Karpas-422 (cell line): ENCODE measurements at regions not wholly inside any gene's neighbourhood (a gene's known extent, or its start where the extent isn't known, plus 50 kb on each side); places are given as distances from the start of the nearest gene placed in this dataset.

Source experiments
- DNase-seq: peaks from one replicate; pipeline ENCODE4 v3.0.0-alpha.2; 2015
- H2AFZ ChIP-seq: fragments of 200-600 bp; sonication (generic); 2 replicates; pipeline ENCODE4 v1.6.1; 2014; ENCODE audit warnings: antibody characterized with exemption, low read length, mixed read lengths
- H3K27ac ChIP-seq: fragments of 200-600 bp; sonication (generic); 2 replicates; pipeline ENCODE4 v1.5.1; 2014; ENCODE audit warnings: mild to moderate bottlenecking, low read length, moderate library complexity
- H3K27me3 ChIP-seq: fragments of 200-600 bp; sonication (generic); 2 replicates; pipeline ENCODE4 v1.6.1; 2014; ENCODE audit warnings: low read length, mixed read lengths
- H3K36me3 ChIP-seq: fragments of 200-600 bp; sonication (generic); 2 replicates; pipeline ENCODE4 v1.6.1; 2014; ENCODE audit warnings: low read length, mixed read lengths; ENCODE audit not compliant: insufficient read depth
- H3K4me1 ChIP-seq: fragments of 200-600 bp; sonication (generic); 2 replicates; pipeline ENCODE4 v1.6.1; 2014; ENCODE audit warnings: mild to moderate bottlenecking, low read length, mixed read lengths
- H3K4me2 ChIP-seq: fragments of 200-600 bp; sonication (generic); 2 replicates; pipeline ENCODE4 v1.6.1; 2014; ENCODE audit warnings: low read length, low read depth, mild to moderate bottlenecking; ENCODE audit not compliant: poor library complexity, severe bottlenecking
- H3K4me3 ChIP-seq: fragments of 200-600 bp; sonication (generic); 2 replicates; pipeline ENCODE4 v1.5.1; 2014; ENCODE audit warnings: mild to moderate bottlenecking, antibody characterized with exemption, low read length, mixed read lengths
- H3K79me2 ChIP-seq: fragments of 200-600 bp; sonication (generic); 2 replicates; pipeline ENCODE4 v1.6.1; 2014; ENCODE audit warnings: mild to moderate bottlenecking, low read length, mixed read lengths
- H3K9ac ChIP-seq: fragments of 200-600 bp; sonication (generic); 2 replicates; pipeline ENCODE4 v1.6.0; 2014; ENCODE audit warnings: low read length
- H3K9me2 ChIP-seq: fragments of 200-600 bp; sonication (generic), shearing (Covaris generic); replicated peaks from 2 replicates; pipeline ENCODE4 v1.6.0; 2014; ENCODE audit warnings: mild to moderate bottlenecking, low read length, moderate library complexity; ENCODE audit not compliant: insufficient read depth
- H3K9me3 ChIP-seq: fragments of 300-700, 200-600 bp; sonication (generic); 2 replicates; pipeline ENCODE4 v1.6.1; 2014; ENCODE audit warnings: low read length, mixed read lengths
- H4K20me1 ChIP-seq: fragments of 200-600 bp; sonication (generic); 2 replicates; pipeline ENCODE4 v1.6.1; 2014; ENCODE audit warnings: mild to moderate bottlenecking, antibody characterized with exemption, low read length, low read depth; ENCODE audit not compliant: insufficient read depth

DNA sequence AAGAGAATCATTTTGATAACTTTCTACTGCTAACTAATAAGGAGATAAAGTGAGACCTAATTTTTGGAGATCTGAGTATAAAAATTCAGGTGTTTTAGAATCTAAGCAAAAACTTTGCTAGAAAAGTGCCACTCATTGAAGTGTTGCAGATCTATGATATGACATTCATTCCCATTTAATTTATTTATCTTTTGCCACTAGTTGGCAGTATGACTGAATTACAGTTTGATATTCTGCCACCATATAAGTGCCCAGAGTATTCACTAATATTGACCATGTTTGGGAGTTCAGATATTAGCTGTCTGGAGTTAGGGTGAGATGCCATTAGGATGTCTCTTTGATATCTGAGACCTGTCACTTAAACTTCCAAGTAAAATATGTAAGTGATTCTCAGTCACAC, 251.3 kb upstream of the GBE1 start:
- Histone ChIP-seq H3K4me3 (no peak overlapping the region), H3K4me2 (no peak overlapping the region)

DNA sequence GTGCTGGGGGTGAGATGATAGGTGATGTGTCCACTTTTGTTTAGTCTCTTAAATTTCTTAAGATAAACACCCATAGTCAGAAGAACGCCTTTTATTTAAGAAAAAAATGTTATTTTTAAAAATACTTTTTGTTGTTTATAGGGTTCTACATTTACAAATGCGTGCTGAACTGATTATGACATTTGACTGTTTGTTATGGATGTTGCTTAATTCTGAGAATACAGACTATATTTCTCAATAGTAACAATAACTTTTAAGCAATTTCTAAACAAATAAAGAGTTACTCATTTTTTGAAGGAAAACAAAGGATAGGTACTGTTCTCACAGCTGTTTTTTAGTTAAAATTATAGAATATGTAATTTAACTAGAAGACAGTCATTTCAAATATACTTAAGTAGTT, 249.9 kb upstream of the GBE1 start:
- H3K9me3 ChIP-seq, result no peaks in the 10 kb centered on the region
- H3K9ac ChIP-seq, result no peak overlapping the region
- DNase-seq, result no peak
- no peaks in the 10 kb centered on the region for H4K20me1 ChIP-seq
- no peaks in the 10 kb centered on the region for H3K4me1 ChIP-seq
- H3K4me3 ChIP-seq, result no peak overlapping the region
- H3K27ac ChIP-seq, result no peak overlapping the region
- no peaks in the 10 kb centered on the region for H3K36me3 ChIP-seq
- H3K27me3 ChIP-seq, result no peaks in the 10 kb centered on the region
- H3K79me2 ChIP-seq, result no peaks in the 10 kb centered on the region
- no peak overlapping the region for H3K4me2 ChIP-seq
- H2AFZ ChIP-seq, result no peak overlapping the region
- H3K9me2 ChIP-seq, result no peaks in the 10 kb centered on the region

More for the DNA sequence above, 251.3 kb upstream of the GBE1 start:
- H3K27ac ChIP-seq, result no peak overlapping the region
- H3K27me3 ChIP-seq, result no peaks in the 10 kb centered on the region
- no peaks in the 10 kb centered on the region for H3K9me2 ChIP-seq
- H3K9me3 ChIP-seq, result no peaks in the 10 kb centered on the region
- H3K36me3 ChIP-seq, result no peaks in the 10 kb centered on the region
- H3K9ac ChIP-seq, result no peak overlapping the region
- H4K20me1 ChIP-seq, result no peaks in the 10 kb centered on the region
- H3K79me2 ChIP-seq, result no peaks in the 10 kb centered on the region
- H3K4me1 ChIP-seq, result no peaks in the 10 kb centered on the region
- DNase-seq, result peak; percentile 45
- H2AFZ ChIP-seq, result no peak overlapping the region

- Histone ChIP-seq H3K36me3 (no peaks in the 10 kb centered on the region), H3K4me1 (no peaks in the 10 kb centered on the region), H2AFZ (no peak overlapping the region), H3K4me3 (no peak overlapping the region), H3K9me2 (no peaks in the 10 kb centered on the region), H4K20me1 (no peaks in the 10 kb centered on the region), H3K27me3 (no peaks in the 10 kb centered on the region), H3K27ac (no peak overlapping the region), H3K79me2 (no peaks in the 10 kb centered on the region), H3K9me3 (no peaks in the 10 kb centered on the region), H3K9ac (no peak overlapping the region), H3K4me2 (no peak overlapping the region)
- no peak for DNase-seq
Observed at GRCh38 chr3:82005266-82005665, 243.8 kb upstream of the GBE1 start.

- no peaks in the 10 kb centered on the region for H3K9me3 ChIP-seq
- H3K36me3 ChIP-seq, result no peaks in the 10 kb centered on the region
- H3K4me1 ChIP-seq, result no peaks in the 10 kb centered on the region
- no peaks in the 10 kb centered on the region for H3K79me2 ChIP-seq
- H3K9ac ChIP-seq, result no peak overlapping the region
- no peak overlapping the region for H2AFZ ChIP-seq
- H3K9me2 ChIP-seq, result no peaks in the 10 kb centered on the region
- DNase-seq, result no peak
- no peak overlapping the region for H3K4me3 ChIP-seq
- H3K27me3 ChIP-seq, result no peaks in the 10 kb centered on the region
- H3K27ac ChIP-seq, result no peak overlapping the region
- no peak overlapping the region for H3K4me2 ChIP-seq
- H4K20me1 ChIP-seq, result no peaks in the 10 kb centered on the region
Observed at GRCh38 chr3:82004266-82004665, 242.8 kb upstream of the GBE1 start.

- Histone ChIP-seq H3K27me3 (no peaks in the 10 kb centered on the region), H3K9me2 (no peaks in the 10 kb centered on the region), H3K4me1 (no peaks in the 10 kb centered on the region), H3K36me3 (no peaks in the 10 kb centered on the region), H4K20me1 (no peaks in the 10 kb centered on the region), H3K4me3 (no peak overlapping the region), H3K9ac (no peak overlapping the region), H3K79me2 (no peaks in the 10 kb centered on the region), H2AFZ (no peak overlapping the region), H3K4me2 (no peak overlapping the region), H3K27ac (no peak overlapping the region), H3K9me3 (no peaks in the 10 kb centered on the region)
- no peak for DNase-seq
Observed at GRCh38 chr3:82002986-82003642, 241.7 kb upstream of the GBE1 start.

DNA sequence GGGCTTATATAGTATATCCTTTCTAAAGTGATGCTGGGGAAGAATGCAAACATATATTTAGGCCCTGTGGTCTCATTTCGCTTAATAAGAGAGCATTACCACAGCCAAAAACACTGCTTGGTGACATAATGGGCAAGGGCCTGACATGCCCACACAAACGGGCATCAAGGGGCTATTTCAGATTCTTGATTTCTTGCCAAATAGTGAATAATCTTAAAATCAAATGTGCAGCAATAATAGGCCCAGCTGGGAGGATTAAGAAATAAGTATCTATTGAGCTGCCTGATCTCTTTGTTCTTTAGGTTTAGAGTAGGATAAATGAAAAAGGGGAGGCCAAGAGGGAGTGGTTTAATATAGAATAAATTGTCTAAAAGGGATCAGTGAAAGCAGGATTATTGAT, 241.0 kb upstream of the GBE1 start:
- no peak overlapping the region for H3K27ac ChIP-seq
- no peaks in the 10 kb centered on the region for H3K27me3 ChIP-seq
- H4K20me1 ChIP-seq, result no peaks in the 10 kb centered on the region
- no peak overlapping the region for H3K4me2 ChIP-seq
- H3K4me3 ChIP-seq, result no peak overlapping the region
- no peaks in the 10 kb centered on the region for H3K36me3 ChIP-seq
- no peaks in the 10 kb centered on the region for H3K9me2 ChIP-seq
- H3K4me1 ChIP-seq, result no peaks in the 10 kb centered on the region
- DNase-seq, result no peak
- no peaks in the 10 kb centered on the region for H3K79me2 ChIP-seq
- no peak overlapping the region for H3K9ac ChIP-seq
- no peak overlapping the region for H2AFZ ChIP-seq
- no peaks in the 10 kb centered on the region for H3K9me3 ChIP-seq

GRCh38 chr3:82001276-82001923, 240.0 kb upstream of the GBE1 start:
- H3K79me2 ChIP-seq, result no peaks in the 10 kb centered on the region
- H3K9me2 ChIP-seq, result no peaks in the 10 kb centered on the region
- no peaks in the 10 kb centered on the region for H3K9me3 ChIP-seq
- no peak for DNase-seq
- H3K27ac ChIP-seq, result no peak overlapping the region
- no peaks in the 10 kb centered on the region for H3K27me3 ChIP-seq
- no peaks in the 10 kb centered on the region for H3K36me3 ChIP-seq
- H2AFZ ChIP-seq, result no peak overlapping the region
- no peaks in the 10 kb centered on the region for H3K4me1 ChIP-seq
- H3K9ac ChIP-seq, result no peak overlapping the region
- H3K4me2 ChIP-seq, result no peak overlapping the region
- H3K4me3 ChIP-seq, result no peak overlapping the region
- no peaks in the 10 kb centered on the region for H4K20me1 ChIP-seq

- no peak overlapping the region for H3K9ac ChIP-seq
- H4K20me1 ChIP-seq, result no peaks in the 10 kb centered on the region
- no peak for DNase-seq
Observed at GRCh38 chr3:82000773-82001172, 239.3 kb upstream of the GBE1 start.

More at GRCh38 chr3:82000773-82001172, 239.3 kb upstream of the GBE1 start:
- no peaks in the 10 kb centered on the region for H3K36me3 ChIP-seq
- H2AFZ ChIP-seq, result no peak overlapping the region
- H3K9me3 ChIP-seq, result no peaks in the 10 kb centered on the region
- H3K4me2 ChIP-seq, result no peak overlapping the region
- H3K4me3 ChIP-seq, result no peak overlapping the region
- H3K79me2 ChIP-seq, result no peaks in the 10 kb centered on the region
- no peak overlapping the region for H3K27ac ChIP-seq
- H3K9me2 ChIP-seq, result no peaks in the 10 kb centered on the region
- H3K27me3 ChIP-seq, result no peaks in the 10 kb centered on the region
- H3K4me1 ChIP-seq, result no peaks in the 10 kb centered on the region
